ENCODE measurements at regions not wholly inside any gene's neighbourhood (a gene's known extent, or its start where the extent isn't known, plus 50 kb on each side); places are given as distances from the start of the nearest gene placed in this dataset.
"Not testable (repeated sequence)": the region's sequence is repeated elsewhere in the genome, so short reads cannot be mapped to it uniquely, and the experiment has no call there.

DNA sequence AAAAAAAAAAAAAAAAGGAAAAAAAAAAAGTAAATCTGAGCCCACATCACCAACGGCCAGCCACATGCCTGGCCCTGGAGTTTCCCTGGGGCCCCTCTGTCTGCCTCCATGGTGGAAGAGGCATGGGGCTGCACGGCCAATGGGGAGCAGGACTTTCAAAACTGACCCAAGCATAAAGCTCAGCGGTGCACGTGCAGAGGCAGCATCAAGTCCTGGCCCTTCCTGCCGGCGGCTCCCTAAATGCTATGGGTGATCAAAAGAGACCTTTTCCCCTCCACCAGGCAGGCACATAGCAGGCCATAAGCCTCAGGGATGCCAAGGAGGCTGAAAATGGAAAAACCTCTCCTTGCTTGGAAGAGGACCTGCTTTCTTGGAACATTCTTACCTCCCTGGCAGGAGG is 94.3 kb downstream of the OAT start:
- no peak for DNase-seq

DNA sequence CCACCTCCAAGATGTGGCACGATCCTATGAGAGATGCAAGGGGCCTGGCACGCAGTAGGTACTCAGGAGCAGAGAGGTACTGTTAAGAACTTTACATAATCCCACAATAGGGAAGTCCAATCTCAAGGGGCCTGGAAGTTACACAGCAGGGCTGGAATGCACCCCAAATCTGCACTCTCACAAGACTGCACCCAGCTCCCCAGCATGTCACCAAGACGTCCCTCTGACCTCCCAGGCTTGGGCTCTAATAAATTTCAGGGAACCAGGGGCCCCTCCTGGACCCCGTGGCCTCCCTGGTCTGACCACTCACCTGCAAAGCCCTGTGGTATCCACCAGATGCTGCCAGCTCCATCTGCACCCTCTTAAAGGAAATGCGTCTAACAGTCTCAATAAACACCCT is 94.9 kb downstream of the OAT start:
- peak in 1 of 3 donors; percentile 20 for DNase-seq

DNA sequence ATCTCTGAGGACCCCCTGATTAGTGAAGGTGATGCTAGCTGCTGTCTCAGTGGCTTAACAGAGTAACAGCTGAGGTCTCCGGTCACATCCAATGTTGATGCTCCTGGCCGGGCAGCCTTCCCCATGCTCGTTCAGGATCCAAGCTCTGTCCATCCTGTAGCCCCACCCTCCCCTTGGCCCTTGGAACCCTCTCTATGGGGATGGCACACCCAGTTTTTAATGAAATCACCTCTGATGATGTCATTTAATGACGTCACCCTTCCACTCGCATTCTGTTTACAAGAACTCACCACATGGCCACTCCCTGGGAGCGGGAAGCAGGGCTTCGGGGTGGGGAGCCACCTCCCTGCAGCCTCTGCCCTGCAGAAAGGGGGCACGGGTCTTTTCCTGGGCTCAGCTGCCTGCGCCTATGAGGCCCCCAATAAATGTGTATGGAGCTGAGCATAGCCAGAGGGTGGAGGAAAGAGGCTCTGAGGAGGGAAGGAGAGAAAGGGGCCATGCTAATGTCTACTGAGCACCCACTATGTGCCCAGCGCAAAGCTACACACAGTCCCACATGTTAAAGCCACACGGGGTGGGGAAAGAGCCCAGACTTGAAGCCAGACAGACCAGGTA is 95.5 kb downstream of the OAT start:
- DNase-seq = peak; percentile 68 to 84 (median 75)

DNA sequence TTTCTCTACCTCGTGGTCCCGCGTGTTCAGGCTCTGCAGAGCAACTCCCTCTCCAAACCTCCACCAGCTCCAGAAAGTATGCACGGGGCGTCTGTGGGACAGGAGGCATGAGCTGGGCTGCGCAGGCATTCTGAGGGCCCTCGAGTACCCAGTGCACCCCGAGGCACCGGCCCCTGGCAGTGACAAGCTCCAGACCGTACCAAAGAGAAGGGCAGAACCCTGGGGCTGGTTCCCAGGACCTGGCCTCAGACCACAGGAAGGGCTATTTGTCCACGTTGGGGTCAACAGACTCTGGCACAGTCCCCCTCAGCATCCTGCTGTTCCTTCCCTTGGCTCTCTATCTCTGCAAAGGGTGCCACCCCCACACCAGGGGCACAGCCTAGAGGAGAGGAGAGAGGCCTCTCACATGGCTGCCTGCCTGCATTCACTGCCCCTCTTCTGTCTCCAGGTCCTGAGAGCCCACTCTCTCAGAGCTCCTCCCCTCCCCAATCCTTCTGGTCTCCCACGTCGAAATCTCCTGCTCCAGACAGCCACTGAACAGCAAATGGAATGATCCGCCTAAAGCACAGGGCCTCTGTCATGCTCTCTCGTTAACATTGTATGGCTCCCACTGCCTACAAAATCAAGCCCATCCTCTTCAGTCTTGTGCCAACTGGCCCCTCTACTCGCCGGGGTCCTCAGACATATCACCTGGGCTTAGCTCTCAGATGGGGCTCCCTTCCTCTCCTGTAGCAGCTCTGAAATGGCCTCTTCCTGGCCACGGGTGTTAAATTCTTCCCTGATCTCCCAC is 96.3 kb downstream of the OAT start:
- no peak for DNase-seq

DNA sequence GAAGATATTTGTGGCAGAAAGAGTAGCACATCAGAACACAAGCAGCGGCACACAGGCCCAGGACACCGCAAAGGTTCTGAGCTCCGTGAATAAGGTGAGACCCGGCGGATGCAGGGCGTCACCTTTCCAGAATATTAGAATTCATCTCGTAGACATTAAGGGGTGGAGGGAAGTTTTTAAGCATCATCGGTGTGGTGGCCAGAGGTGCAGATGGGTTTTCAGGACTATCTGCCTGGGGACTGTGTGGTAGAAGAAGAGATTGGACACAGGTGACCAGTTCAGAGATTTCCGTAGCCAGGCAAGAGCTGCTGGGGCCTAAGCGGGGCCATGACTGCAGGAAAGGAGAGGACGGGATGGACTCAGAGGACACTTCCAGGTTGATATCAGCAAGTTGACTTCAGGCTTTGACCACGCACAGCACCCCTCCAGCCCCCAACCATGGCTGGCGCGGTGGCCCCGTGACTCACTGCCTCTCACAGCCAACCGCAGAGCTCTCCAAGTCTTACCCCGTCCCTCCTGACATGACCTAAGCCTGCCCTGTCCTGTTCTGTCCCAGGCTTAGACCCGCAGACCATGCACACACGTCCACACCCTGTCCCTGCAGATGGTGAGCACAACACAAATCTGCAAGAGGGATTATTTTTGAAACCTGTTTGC is 97.2 kb downstream of the OAT start:
- DNase-seq = no peak

DNA sequence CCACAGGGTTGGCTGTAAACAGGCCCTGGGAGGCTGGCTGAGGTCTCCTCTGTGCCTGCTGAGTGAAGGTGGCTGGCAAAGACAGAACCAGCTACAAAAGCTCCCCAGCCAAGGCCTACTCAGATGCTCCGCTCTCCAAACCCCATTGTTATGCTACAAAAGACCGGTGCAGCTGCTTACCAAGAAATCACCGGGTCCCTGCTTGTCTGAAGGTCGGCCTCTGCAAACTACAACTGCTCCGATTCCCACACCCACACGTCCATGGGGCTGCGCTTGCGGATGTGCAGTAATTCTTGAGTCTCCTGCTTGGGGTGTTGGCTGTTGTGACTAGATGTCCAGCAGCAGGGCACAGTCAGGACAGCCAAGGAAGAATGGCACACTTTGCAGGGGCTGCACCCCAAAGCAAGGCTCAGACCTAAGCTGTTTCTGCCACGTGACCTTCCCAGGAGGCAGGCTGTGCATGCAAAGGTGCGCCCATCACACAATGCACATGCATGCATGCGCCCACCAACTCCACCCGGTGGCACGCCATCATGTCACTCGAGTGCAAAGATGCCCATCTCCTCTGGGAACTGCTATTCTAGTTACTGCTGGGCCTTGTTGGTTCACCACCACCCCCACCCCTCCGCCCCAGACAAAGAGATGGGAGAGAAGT is 97.8 kb downstream of the OAT start:
- no peak for DNase-seq

DNA sequence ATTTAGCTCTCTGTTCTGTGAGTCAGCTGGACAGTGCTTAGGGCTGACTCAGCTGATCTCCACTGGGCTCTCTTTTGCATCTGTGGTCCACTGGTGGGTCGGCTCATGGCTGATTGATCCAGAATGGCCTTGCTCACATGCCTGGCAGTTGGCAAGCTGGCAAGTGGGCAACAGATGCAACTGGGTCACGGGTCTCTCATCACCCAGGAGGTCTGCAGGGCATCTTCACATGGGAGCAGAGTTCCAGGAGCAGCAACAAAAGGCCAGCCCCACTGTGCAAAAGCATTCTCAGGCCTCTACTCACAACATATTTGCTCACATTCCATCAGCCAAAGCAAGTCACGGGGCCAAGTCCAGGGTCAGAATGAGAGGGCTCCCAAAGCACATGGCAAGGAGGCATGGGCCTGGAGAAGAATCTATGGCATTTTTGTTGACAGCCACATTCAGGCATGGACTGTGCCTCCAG is 98.8 kb downstream of the OAT start:
- DNase-seq = no peak

DNA sequence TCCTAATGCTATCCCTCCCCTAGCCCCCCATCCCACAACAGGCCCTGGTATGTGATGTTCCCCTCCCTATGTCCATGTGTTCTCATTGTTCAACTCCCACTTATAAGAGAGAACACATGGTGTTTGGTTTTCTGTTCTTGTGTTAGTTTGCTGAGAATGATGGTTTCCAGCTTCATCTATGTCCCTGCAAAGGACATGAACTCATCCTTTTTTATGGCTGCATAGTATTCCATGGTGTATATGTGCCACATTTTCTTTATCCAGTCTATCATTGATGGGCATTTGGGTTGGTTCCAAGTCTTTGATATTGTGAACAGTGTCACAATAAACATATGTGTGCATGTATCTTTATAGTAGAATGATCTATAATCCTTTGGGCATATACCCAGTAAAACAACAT is 99.2 kb downstream of the OAT start:
- not testable (repeated sequence) for DNase-seq

DNA sequence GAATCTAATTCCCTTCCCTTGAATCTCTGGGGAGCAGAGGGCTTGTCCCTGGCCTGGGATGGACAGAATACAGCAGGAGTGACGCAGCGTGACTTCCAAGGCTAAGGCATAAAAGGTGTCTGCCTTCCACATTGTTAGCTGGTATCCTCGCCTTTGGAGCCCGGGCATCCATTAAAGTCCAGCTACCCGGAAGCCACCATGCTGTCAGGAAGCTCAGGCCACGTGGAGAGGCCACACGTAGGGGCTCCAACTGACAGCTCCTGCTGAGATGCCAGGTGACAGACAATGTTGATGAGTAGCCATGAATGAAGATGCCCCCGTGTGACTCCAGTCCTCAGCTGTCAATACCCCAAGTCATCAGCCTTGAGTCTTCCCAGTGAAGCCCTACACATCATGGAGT is 99.9 kb downstream of the OAT start:
- DNase-seq = no peak

DNA sequence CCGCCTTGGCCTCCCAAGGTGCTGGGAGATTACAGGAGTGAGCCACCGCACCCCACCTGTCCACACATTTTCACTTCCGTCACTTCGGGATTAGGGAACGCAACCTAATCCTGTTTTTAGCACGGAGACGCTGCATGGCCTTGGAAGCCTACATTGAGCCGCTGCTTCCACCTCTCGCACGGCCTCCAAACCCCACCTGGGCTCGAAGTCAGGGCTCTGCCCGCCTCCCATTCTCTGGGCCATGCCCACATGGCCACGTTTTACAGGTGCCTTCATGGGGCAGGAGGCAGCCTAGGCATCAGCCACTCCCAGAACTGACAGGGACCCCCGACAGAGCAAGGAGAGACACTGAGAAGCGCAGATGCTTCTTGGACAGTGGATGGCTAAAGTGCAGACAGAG is 100.6 kb downstream of the OAT start:
- no peak for DNase-seq

DNA sequence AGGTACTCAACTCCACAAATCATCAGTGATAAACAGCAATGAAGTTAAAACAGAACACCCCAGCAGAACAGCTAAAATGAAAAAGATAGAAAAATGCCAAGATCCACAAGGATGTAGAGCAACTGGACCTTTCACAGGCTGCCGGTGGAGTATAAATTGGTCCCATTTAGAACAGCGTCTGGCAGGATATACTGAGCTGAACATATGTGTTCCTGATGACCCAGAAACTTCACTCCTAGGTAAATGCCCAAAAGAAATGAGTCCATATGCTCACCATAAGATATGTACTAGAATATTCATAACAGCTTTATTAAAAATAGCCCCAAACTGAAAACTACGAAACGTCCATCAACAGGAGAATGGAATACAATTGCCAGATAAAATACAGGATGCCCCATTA is 102.4 kb downstream of the OAT start:
- DNase-seq = no peak

DNA sequence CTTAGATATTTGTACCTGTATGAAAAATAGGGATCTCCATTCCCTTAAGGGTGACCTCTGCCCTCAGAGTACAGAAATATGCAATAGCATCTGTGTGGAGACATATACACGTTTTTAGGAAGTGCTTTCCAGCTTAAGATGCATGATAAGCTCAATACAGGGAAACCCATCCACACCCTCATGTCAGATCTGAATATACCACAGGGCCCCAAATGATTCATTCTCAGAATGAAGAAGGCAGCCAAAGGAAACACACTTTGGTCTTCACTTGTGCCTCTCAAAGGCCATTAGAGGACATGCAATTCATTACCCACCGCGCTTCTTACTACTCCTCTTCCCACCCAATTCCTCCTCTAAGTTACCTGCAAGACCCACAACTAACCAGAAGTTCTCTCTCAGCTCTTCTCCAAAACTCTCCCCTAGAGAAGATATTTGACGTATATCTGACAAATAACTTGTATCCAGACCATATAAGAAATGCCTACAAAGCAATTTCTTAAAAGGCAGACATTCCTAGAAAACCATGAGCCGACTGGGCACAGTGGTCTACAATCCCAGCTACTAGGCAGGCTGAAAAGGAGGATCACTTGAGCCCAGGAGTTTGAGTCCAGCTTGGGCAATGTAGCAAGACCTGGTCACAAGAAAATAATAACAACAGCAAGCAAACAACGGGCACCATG is 103.0 kb downstream of the OAT start:
- DNase-seq = peak; percentile 81 to 90 (median 87)

DNA sequence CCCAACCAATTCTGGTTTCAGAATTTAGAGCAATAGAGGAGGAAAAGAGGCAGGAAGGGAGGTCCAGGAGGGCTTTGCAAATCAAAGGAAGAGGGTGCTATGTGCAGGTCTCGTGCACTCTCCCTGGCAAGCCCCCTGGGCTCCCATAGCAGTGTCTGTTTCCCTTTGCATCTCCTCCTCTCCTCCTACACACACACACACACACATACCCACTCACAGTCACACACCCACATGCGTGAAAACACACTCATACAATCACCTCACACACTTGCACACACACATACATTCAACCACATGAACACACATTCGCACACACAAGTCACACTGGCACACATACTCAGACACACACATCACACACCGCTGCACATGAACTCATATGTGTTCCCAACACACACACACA is 105.3 kb downstream of the OAT start:
- DNase-seq = no peak

DNA sequence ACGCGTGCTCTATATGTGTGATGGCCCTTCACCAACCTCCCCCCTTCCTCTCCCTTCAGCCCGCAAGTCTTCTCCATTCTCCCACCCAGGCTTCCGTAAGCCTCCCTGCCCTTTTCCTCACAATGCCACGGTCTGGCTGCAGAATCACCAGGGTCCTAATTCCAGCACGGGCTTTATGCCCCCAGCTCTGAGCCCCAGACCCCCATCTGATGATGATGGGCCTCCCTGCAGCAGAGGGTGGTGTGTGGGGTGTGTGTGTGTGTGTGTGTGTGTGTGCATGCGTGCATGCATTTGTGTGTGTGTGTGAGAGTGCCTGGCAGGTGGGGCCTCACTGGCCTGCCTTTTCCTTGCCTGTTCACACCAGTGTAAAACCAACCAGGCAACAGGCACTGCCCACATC is 109.9 kb downstream of the OAT start:
- no peak for DNase-seq

DNA sequence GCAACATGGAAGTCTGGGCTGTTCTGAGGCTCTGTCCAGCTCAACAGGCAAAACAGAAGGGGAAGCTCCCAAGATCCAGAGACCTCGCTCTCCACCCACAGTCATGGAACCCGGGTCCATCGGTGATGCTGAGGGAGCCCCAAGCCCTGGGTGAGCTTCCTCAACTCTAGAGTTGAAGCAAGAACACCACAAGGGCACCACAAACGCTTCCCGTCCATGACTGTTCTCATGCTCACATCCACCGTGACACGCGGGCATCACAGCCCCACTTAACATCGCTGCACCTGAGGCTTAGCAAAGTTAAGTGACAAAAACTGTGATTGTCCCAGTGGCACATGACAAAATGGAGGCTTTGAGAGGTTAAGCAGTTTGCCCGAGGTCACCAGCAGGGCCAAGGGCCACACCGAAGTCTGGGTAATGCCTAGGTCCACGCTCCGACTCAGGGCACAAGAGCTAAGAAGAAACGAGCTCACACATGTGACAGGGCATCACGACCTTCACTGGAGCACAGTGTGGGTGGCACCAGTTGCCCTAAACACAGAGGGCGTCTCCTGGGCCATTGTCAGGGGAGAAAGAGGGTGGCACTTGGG is 110.6 kb downstream of the OAT start:
- no peak for DNase-seq

DNA sequence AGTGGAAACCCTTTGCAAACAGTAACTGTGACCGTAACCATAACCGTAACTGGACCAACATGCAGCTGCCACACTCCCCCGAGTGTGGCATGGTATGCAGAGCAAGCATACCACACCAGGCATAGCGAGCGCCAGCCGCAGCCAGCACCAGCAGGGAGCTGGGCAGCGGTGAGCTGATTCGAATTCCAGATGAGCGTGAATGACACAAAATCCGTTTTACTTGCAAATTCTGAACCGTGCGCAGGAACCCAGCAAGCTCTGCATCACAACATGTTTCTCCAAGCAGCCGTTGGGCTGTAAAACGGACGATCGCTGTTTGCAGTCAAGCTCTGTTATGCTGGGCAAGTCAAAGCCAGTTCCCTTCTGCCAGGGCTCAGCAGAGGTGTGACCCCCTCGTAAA is 111.1 kb downstream of the OAT start:
- DNase-seq = no peak

DNA sequence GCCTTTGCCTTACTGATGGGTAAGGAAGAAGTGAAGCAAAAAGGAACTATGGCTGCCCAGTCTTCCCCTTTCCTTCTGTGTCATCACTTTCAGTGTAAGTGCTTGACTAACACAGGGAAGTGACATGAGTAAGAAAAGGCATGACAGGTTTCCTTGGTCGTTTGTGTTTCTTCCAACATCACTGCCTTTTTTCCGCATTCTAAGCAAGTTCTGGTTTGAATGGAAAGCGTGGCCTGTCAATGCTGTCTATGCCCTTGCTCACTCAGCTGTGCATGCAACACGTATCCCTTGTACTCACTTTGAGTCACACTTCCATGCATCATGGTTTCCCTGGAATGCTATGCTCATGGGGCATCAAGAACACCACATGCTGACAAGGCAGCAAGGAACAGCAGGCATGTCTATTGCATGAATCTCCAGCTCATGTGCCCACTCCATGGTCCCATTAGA is 111.8 kb downstream of the OAT start:
- DNase-seq = peak; percentile 87 to 98 (median 95)

DNA sequence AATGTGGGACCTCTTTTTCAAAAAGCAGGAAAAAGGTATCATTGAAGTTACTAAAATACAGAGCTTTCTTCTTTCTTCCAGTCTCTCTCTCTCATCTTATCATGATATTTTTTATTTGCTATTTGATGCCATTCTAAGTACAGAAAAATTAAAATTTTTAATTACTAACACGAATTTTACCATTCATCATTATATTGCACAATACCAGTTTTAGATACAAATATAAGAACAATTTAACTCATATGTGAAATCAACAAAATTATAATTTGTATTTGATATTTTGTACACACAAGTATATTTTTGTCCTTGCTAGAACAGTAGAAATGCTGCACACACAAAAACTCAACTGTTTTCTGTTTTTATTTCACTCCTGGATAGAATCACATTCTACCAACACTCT is 112.2 kb downstream of the OAT start:
- no peak for DNase-seq

DNA sequence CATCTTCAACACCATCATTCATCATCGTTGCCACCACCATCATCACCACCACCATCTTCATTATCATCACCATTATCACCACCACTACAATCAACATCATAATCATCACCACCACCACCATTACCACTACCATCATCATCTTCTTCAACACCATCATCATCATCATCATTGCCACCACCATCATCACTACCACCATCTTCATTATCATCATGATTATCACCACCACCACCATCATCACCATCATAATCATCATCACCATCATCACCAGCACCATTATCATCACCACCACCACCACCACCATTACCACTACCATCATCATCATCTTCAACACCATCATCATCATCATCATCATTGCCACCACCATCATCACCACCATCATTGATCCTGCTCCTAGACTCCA is 112.7 kb downstream of the OAT start:
- no peak for DNase-seq

DNA sequence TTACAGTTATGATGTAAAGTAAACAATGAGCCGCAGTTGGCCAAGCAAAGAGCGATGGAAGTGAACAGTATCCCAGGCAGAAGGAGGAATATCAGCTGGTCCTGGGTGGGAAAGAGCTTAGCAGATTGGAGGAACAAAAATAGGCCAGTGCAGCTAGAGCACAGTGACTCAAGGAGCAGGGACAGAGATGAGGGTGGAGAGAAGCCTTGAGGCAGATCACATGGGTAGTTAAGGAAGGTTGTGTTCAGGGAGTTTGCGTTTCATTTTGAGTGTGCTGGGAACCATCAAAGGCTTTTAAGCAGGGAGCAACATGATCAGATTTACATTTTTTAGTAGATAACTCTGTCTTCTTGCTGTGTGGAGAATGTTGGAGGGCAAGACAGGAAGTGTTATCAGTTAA is 113.6 kb downstream of the OAT start:
- peak; percentile 48 to 56 (median 48) for DNase-seq

DNA sequence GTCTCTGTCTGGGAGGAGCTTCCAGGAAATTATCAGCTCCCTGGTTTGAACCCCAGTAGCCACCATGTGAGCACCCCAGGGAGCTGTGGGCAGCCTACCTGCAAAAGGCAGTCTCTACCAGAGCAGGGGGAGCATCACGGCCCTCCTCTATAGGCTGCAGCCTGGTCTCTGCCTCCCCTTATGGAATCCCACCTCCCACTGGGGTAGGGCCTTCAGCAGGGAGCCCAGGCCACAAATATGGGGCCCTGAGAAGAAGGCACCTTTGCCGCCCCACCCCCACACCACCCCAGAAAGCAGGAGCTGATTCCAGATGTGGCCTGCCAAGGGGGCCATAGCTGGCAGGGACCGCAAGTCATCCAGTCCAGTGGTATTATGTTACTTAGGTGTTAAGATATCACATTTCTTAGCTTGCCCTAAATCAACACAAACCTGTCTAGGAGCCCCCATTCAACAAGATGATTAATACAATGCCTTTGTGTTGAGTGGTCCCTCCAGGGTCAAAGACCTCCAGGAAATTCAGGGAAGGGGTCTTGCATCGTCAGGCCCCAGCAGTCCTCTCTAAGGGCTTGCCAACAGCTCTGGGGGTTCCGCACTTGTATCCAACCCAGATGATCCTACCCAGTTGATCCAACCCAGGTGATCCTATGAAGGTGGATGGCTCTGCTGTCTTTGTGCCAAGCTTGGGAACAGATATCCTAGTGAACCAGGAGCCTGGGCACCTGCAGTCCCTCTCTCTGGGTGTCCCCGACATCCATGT is 114.9 kb downstream of the OAT start:
- DNase-seq = no peak

Measured in suppressor macrophage treated with lipopolysaccharide for 1 hour (primary cell).